Right lobe of liver (tissue), 4 donors: ENCODE measurements at regions not wholly inside any gene's neighbourhood (a gene's known extent, or its start where the extent isn't known, plus 50 kb on each side); places are given as distances from the start of the nearest gene placed in this dataset.

Source experiments
- CTCF ChIP-seq, 4 donors: fragments of 200-600 bp in 3 of 4; fragments of 450-650 bp in 1 of 4; IDR thresholded peaks; one replicate each; pipeline versions ENCODE4 v1.5.1 to v1.8.0; 2016 to 2022; ENCODE audit warnings: antibody characterized with exemption in 4 of 4, mild to moderate bottlenecking in 2 of 4
- POLR2A ChIP-seq: fragments of 450-650 bp; IDR thresholded peaks from one replicate; pipeline ENCODE4 v1.6.1; 2017; ENCODE audit warnings: antibody characterized with exemption, mild to moderate bottlenecking
- donor health status: DM: no; HTN: no; CAD: no.
- donor health status: DM: no; HTN: no; CAD: no.
- donor health status: DM: no; HTN: yes; CAD: no.

GRCh38 chr13:99806671-99807070 lies 164.9 kb downstream of the ZIC5 start:
- TF ChIP-seq CTCF (IDR thresholded peaks at IDR 0.05) (no peak), POLR2A (no peak)
